ENCODE measurements at regions not wholly inside any gene's neighbourhood (a gene's known extent, or its start where the extent isn't known, plus 50 kb on each side); places are given as distances from the start of the nearest gene placed in this dataset.

DNA sequence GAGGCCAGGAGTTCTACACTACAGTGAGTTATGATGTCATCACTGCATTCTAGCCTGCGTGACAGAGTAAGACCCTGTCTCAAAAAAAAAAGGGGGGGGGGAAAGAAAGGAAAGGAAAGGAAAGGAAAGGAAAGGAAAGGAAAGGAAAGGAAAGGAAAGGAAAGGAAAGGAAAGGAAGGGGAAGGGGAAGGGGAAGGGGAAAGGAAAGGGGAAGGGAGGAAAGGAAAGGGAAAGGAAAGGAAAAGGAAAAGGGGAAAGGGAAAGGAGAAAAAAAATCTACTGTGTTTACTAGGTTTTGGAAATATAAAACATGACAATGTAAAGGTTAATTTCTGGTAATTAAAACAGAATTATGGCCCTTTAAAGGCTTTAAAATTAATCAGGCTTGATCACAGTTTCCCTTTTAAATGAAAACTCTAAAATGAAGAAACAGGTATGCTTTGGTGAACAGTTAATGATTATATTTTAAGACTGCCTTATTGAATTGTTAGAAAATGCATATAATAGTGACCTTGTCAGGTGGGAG is 131.9 kb upstream of the POU5F2 start:
- no peaks in the 10 kb centered on the region for H3K9me3 ChIP-seq (ENCODE audit: low read length)
- no peaks in the 10 kb centered on the region for H4K20me1 ChIP-seq (ENCODE audit: insufficient read depth, low read length)
- no peak overlapping the region for H3K4me3 ChIP-seq (ENCODE audit: low read depth, low read length, poor library complexity, severe bottlenecking)
- no peaks in the 10 kb centered on the region for H3K9me2 ChIP-seq (ENCODE audit: insufficient read depth, low read length)
- intact Hi-C loops (cut with micrococcal nuclease; ENCODE audit: unreplicated experiment), result no loop called here
- CTCF ChIA-PET (ENCODE audit: unreplicated experiment), result no interaction called here
- H3K27ac ChIP-seq (ENCODE audit: low read depth, low read length, poor library complexity, severe bottlenecking), result no peak overlapping the region
- H3K4me1 ChIP-seq (ENCODE audit: insufficient read depth, low read length, poor library complexity, severe bottlenecking), result no peaks in the 10 kb centered on the region
- H3K79me2 ChIP-seq (ENCODE audit: insufficient read depth, low read depth, low read length), result no peaks in the 10 kb centered on the region
- no TSS peak for BruUV-seq (replicated peaks)
- H3K4me2 ChIP-seq (ENCODE audit: low read length), result no peak overlapping the region
- no peaks in the 10 kb centered on the region for H3K36me3 ChIP-seq (ENCODE audit: insufficient read depth, low read length)
- POLR2A ChIA-PET, result no interaction called here
- no peak for DNase-seq (ENCODE audit: low spot score)
- H2AFZ ChIP-seq (ENCODE audit: low read length), result no peak overlapping the region
- TF ChIP-seq EZH2phosphoT487 (IDR thresholded peaks at IDR 0.05; ENCODE audit: borderline replicate concordance, low read depth, low read length), result no peak
- TF ChIP-seq, protein P1, sequence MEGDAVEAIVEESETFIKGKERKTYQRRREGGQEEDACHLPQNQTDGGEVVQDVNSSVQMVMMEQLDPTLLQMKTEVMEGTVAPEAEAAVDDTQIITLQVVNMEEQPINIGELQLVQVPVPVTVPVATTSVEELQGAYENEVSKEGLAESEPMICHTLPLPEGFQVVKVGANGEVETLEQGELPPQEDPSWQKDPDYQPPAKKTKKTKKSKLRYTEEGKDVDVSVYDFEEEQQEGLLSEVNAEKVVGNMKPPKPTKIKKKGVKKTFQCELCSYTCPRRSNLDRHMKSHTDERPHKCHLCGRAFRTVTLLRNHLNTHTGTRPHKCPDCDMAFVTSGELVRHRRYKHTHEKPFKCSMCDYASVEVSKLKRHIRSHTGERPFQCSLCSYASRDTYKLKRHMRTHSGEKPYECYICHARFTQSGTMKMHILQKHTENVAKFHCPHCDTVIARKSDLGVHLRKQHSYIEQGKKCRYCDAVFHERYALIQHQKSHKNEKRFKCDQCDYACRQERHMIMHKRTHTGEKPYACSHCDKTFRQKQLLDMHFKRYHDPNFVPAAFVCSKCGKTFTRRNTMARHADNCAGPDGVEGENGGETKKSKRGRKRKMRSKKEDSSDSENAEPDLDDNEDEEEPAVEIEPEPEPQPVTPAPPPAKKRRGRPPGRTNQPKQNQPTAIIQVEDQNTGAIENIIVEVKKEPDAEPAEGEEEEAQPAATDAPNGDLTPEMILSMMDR (conservative IDR thresholded peaks at IDR 0.05; ENCODE audit: low read length), result no peak

DNA sequence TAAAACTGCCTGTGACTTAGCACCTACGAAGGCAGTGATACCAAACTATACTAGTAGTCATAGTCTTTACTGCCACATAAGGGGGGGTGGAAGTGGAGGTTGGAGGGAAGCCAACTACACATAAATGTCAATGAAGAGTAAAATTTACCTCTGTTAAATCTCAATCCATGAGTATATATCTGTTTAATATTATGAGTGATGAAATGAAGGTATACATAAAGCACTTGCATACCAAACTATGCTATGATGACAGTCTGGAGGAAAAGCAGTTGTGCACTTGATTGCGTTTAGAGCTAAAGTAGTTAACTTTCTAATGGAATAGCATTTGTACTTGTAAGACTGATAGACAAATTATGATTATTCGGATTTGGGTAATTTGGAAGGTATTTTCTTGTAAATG is 129.2 kb upstream of the POU5F2 start:
- H3K4me1 ChIP-seq (ENCODE audit: insufficient read depth, low read length, poor library complexity, severe bottlenecking), result no peaks in the 10 kb centered on the region
- POLR2A ChIA-PET, result interaction anchor here (0.5 to 0.8 kb wide), 3 partner anchors 11 to 772 kb away, joined by 3 to 6 read pairs (median 4); no protein-coding TSS in a partner anchor

DNA sequence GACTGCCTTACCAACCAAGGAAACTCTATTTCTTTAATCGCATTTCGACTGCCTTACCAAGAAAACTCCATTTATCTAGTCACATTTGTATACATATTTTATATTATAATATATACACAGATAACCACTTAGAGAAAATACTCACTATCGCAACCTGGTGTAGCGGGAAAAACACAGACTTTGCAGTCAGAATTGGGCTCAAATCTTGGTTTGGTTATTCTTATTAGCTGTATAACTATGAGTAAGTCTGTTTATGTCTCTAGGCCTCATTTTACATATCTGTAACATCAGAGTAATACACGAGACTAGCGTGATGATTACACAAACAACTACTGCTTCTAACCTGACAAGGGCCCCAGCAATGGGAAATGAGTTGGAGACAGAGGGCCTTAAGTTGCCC is 127.5 kb upstream of the POU5F2 start:
- Histone ChIP-seq H3K9me3 (ENCODE audit: low read length) (no peaks in the 10 kb centered on the region), H2AFZ (ENCODE audit: low read length) (no peak overlapping the region), H3K4me3 (ENCODE audit: low read depth, low read length, poor library complexity, severe bottlenecking) (no peak overlapping the region), H3K79me2 (ENCODE audit: insufficient read depth, low read depth, low read length) (no peaks in the 10 kb centered on the region), H4K20me1 (ENCODE audit: insufficient read depth, low read length) (no peaks in the 10 kb centered on the region), H3K4me1 (ENCODE audit: insufficient read depth, low read length, poor library complexity, severe bottlenecking) (no peaks in the 10 kb centered on the region), H3K9me2 (ENCODE audit: insufficient read depth, low read length) (no peaks in the 10 kb centered on the region), H3K27ac (ENCODE audit: low read depth, low read length, poor library complexity, severe bottlenecking) (no peak overlapping the region), H3K36me3 (ENCODE audit: insufficient read depth, low read length) (no peaks in the 10 kb centered on the region), H3K4me2 (ENCODE audit: low read length) (no peak overlapping the region)
- no peak for DNase-seq (ENCODE audit: low spot score)
- BruUV-seq (replicated peaks), result no TSS peak
- intact Hi-C loops (cut with micrococcal nuclease; ENCODE audit: unreplicated experiment), result no loop called here
- TF ChIP-seq, protein P1 (conservative IDR thresholded peaks at IDR 0.05; ENCODE audit: low read length), result no peak
- no peak for TF ChIP-seq EZH2phosphoT487 (IDR thresholded peaks at IDR 0.05; ENCODE audit: borderline replicate concordance, low read depth, low read length)
- CTCF ChIA-PET (ENCODE audit: unreplicated experiment), result no interaction called here
- POLR2A ChIA-PET, result no interaction called here

More for the DNA sequence above, 129.2 kb upstream of the POU5F2 start:
- no peak for TF ChIP-seq EZH2phosphoT487 (IDR thresholded peaks at IDR 0.05; ENCODE audit: borderline replicate concordance, low read depth, low read length)
- TF ChIP-seq, protein P1 (conservative IDR thresholded peaks at IDR 0.05; ENCODE audit: low read length), result no peak
- H3K27ac ChIP-seq (ENCODE audit: low read depth, low read length, poor library complexity, severe bottlenecking), result no peak overlapping the region
- H2AFZ ChIP-seq (ENCODE audit: low read length), result no peak overlapping the region
- no peak for DNase-seq (ENCODE audit: low spot score)
- no peaks in the 10 kb centered on the region for H3K9me2 ChIP-seq (ENCODE audit: insufficient read depth, low read length)
- CTCF ChIA-PET (ENCODE audit: unreplicated experiment), result no interaction called here
- H3K4me3 ChIP-seq (ENCODE audit: low read depth, low read length, poor library complexity, severe bottlenecking), result no peak overlapping the region
- no TSS peak for BruUV-seq (replicated peaks)
- no peaks in the 10 kb centered on the region for H3K79me2 ChIP-seq (ENCODE audit: insufficient read depth, low read depth, low read length)
- no peaks in the 10 kb centered on the region for H3K36me3 ChIP-seq (ENCODE audit: insufficient read depth, low read length)
- no peaks in the 10 kb centered on the region for H3K9me3 ChIP-seq (ENCODE audit: low read length)
- no peak overlapping the region for H3K4me2 ChIP-seq (ENCODE audit: low read length)
- intact Hi-C loops (cut with micrococcal nuclease; ENCODE audit: unreplicated experiment), result no loop called here
- H4K20me1 ChIP-seq (ENCODE audit: insufficient read depth, low read length), result no peaks in the 10 kb centered on the region
